ENCODE measurements at regions not wholly inside any gene's neighbourhood (a gene's known extent, or its start where the extent isn't known, plus 50 kb on each side); places are given as distances from the start of the nearest gene placed in this dataset.
A peak's percentile ranks its signal among the peaks of the same experiment; 100 is the strongest.

DNA sequence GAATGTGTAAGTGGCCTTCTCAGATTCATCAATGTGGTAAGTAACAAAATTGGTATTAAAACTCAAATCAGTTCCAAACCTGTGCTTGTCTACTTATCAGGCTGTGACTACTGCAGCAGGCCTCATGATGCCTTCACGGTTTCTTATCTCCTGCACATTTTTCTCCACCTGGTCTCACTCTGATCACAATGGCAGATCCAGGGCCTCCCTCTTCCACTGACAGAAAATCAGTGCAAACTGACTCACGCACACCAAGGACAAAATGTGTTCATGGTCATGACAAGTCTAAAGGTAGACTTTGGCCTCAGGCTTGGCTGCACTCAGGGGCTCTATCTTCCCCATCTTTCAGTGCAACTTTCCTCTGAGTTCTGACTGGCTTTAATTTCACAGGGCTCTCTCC, 56.7 kb upstream of the ATP1A1 start (continued):
- no peak for TF ChIP-seq ARID4A (CRISPR knock-in tag; IDR thresholded peaks at IDR 0.05; ENCODE audit: borderline replicate concordance)
- TF ChIP-seq ELF3 (CRISPR knock-in tag; IDR thresholded peaks at IDR 0.05): 0 out of 2 replicates have a peak, but pooled peaks have one; percentile 19
- no peak for TF ChIP-seq RERE (CRISPR knock-in tag; IDR thresholded peaks at IDR 0.05; ENCODE audit: low read depth)
- no peak for TF ChIP-seq SMAD1 (CRISPR knock-in tag; IDR thresholded peaks at IDR 0.05; ENCODE audit: borderline replicate concordance, low read depth)
- TF ChIP-seq MAFG (CRISPR knock-in tag; IDR thresholded peaks at IDR 0.05): no peak
- peak; percentile 37; the same call in 1 of the 2 replicates for TF ChIP-seq ZMYM2 (CRISPR knock-in tag; IDR thresholded peaks at IDR 0.05)
- no peak for TF ChIP-seq AFF4 (CRISPR knock-in tag; IDR thresholded peaks at IDR 0.05)
- no peak for TF ChIP-seq NFKB2 (CRISPR knock-in tag; IDR thresholded peaks at IDR 0.05; ENCODE audit: borderline replicate concordance)
- no peak for TF ChIP-seq ZNF879 (CRISPR knock-in tag; IDR thresholded peaks at IDR 0.05)
- no peak for TF ChIP-seq GLI4 (CRISPR knock-in tag; IDR thresholded peaks at IDR 0.05; ENCODE audit: borderline replicate concordance)
- no peak for TF ChIP-seq ZNF121 (CRISPR knock-in tag; IDR thresholded peaks at IDR 0.05)
- TF ChIP-seq TBX3 (IDR thresholded peaks at IDR 0.05; ENCODE audit: borderline replicate concordance): no peak
- TF ChIP-seq PLSCR1 (CRISPR knock-in tag; IDR thresholded peaks at IDR 0.05; ENCODE audit: borderline replicate concordance): no peak
- TF ChIP-seq MED1 (CRISPR knock-in tag; IDR thresholded peaks at IDR 0.05): peak; percentile 64
- no peak for TF ChIP-seq AHR (CRISPR knock-in tag; IDR thresholded peaks at IDR 0.05)
- no peak for TF ChIP-seq ZNF678 (CRISPR knock-in tag; IDR thresholded peaks at IDR 0.05)
- TF ChIP-seq ZNF232 (CRISPR knock-in tag; IDR thresholded peaks at IDR 0.05; ENCODE audit: borderline replicate concordance): peak; percentile 25; the same call in 1 of the 2 replicates
